NCI-H2081 (cell line): ENCODE measurements at regions not wholly inside any gene's neighbourhood (a gene's known extent, or its start where the extent isn't known, plus 50 kb on each side); places are given as distances from the start of the nearest gene placed in this dataset.

Source experiments
- DNase-seq, 2 experiments: peaks; one replicate each; lab custom pipeline; 2025; lab: John Stamatoyannopoulos, UW

DNA sequence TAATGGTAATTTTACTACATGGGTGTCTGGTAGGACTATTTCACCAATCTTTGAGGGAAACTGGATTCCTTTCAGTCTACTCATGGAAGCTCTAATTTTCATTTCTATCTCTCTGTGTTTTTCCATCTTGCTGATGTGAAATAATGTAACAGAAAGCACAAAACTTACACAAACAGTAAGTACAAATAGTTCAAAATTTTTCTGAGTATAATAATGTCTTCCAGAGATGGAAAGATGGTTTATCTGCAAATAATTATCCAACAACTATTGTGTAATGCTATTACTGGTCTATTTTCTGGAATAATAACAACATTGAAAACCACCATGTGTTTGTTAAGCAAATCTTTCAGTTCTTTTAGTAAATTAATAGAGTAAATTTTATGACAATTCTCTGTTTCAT lies 565.8 kb upstream of the MGMT start:
- DNase-seq: no peak

DNA sequence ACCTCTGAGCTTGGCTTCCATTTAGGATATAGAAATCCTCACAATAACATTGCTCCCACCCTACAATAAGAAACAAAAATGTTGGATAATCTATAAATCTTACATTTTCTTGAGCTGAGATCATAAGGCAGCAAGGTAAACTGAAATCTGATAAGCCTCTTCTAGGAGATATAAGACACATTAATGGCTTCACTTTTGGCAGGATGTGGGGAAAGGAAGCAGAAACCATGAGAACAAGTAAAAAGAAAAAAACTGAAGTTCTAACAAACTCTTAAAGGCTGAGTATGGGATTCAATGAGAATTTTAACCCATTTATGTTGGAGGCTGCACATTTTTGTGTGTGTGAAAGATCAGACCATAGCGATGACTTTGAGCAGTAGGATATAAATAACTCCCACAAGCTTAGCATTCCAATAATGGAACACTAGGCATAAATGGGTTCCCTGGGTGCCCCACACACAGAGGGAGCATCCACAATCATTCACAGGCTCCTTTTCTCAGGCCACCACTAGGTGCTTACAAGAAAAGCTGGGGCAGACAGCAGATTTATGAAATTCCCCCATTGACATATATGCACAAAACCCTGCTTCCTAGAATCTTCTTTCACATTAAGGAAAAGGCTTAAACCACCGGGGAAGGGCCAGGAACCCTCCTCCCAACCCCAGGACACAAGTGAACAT lies 564.9 kb upstream of the MGMT start:
- no peak for DNase-seq

DNA sequence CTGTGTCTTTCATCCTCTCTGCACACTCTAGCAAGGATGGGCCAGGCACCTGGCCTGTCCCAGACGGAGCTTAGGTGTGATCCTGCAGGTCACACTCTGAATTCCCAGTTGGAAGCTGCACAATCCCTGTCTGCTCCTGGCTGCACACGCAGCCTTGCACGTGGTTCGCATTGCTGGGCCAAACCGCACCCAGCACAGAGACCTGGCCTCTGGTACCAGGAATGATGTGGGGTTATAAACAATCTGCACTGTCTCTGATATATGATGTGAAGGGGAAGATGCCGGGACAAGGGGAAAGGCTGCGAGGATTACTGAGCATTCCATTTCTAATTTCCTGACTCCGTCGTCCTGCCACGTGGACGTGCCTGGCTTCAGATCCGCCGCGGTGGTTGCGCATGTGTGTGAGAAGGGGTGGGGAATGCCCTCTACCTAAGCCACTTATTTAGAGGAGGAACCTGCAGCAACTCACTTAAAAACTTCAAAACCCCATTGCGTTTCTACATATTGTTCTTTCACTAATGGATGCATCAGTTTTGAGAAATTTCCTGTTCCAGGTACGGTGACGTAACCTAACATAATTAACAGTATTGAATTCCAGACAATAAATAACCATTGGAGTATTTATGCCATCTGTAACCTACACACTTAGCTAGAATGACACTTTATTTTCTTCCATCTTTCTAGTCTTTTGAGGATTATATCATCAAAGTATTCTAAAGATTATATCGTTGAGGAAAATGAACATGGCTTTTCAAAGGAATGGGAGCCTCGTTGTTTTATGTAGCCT lies 559.7 kb upstream of the MGMT start:
- DNase-seq: no peak

DNA sequence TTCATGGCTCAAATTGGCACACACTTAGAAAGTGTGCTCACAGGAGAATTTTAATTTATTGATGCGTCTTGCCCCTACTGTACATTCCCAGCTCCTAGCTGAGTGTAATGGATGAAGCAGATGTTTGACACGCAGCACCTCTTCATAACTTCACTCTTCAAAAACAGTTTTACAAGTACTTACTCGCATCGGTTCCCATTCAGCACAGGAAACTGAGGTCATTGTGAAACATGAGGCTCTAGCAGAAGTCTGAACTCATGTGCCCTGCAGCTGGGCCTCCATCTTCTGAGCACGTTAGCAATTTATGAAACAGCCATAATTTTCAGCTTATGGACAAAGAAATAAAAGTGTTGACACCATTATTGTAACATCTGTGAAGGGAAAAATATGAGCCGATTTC lies 558.9 kb upstream of the MGMT start:
- DNase-seq: no peak

DNA sequence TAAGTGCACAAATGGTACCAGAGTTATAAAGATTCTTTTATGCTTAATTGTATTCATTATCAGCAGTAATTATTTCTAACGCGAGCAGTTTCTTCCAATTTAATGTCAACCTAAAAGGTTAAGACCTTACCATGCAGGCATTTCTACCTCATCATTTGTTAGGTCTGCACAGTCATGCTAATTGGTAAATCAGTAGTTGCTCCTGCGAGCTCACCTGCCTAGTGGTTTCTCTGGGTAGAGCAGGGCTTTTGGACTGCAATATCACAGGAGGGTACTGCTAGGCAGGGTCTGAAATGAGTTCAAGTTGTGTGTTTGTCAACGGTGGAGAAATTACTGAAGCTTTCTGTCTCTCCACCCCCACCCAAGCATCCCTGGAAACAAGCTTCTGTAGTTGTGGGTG lies 558.5 kb upstream of the MGMT start:
- no peak for DNase-seq

DNA sequence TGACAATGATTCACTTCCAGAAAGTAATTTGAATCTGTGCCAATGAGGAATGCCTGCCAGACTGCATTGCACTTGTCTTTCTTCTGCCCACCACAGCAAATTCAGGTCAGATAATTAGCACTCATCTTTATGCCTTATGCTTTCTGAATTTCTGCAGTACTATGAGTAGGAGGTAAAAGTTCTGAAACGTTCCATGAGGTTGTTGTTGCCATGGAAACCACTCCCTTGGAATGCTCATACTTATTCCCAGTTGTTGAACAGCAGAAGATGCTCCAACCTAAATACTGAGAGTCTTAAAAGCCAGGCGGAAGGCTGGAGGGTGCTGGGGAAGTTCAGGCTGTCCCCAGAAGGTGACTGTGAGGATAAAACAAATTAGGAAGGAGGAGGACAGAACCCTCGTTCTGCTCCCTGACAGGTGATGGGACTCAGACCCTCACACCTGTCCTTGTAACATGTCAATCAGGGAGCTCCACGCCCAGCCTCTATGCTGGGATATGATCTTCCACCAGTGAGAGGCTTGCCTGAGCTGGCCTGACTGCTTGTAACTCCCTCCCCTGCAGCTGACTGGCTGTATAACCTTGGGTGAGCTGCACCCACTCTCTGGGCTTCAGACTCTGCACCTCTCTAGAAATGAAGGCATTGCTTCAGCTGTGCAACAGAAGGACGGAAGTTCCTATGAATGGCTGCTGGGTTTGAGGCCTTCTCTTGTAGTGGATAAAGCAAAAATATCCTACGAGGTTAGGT lies 554.3 kb upstream of the MGMT start:
- DNase-seq: no peak

DNA sequence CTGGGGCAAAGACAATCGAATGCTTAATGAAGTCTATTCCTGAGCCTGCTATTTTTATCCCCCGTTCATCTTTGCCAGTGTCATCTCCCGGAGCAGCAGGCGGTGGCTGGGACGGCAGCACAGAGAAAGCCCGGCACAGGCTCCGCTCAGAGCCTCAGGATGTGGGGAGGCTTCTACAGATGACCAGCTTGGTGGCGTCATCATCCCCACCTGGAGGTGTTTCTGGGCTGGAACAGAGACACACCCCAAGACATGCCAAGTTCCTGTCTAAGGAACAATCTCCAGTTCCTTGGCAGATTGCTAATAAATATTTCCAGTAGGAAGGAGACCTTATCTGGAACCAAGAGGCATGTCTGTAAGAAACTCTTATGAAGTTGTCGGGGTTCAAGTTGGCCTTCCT lies 552.4 kb upstream of the MGMT start:
- DNase-seq: no peak

DNA sequence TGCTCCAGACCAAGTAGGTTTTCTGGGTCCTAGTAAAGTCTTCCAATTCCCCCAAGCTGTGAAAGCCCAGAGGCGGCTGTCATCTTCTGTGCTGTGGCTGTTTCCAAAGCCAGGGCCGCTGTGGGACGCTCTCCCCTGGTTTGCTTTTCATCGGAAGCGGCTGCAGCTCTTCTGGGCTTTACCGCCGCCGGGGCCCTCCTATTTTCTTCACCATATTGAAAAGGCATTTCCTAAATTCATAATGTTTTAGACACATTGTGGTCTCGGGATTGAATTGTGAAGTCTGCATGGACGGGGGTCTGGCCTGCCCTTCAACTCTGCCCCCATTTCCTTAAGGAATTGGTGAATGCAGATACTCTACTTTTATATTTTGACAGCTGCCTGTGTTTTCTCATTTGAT lies 551.4 kb upstream of the MGMT start:
- DNase-seq: no peak

DNA sequence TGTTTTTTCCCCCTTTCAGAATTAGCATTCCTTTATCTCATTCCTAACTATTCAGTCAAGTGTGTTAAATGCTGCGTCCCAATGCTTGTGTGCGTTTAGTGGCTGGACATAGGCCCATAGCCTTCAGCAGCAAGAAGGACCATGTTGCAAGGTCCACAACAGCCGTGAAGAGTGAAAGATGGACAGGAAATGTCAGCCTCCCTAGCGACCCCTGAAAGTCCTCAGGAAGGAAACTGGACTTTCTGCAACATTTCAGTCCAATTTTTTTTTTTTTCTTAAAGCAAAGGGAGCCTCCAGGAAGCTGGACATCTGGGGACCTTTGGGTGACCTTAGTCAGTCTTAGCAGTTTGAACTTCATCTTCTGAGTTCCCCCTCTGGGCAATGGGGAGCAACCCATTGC lies 550.7 kb upstream of the MGMT start:
- DNase-seq: no peak

DNA sequence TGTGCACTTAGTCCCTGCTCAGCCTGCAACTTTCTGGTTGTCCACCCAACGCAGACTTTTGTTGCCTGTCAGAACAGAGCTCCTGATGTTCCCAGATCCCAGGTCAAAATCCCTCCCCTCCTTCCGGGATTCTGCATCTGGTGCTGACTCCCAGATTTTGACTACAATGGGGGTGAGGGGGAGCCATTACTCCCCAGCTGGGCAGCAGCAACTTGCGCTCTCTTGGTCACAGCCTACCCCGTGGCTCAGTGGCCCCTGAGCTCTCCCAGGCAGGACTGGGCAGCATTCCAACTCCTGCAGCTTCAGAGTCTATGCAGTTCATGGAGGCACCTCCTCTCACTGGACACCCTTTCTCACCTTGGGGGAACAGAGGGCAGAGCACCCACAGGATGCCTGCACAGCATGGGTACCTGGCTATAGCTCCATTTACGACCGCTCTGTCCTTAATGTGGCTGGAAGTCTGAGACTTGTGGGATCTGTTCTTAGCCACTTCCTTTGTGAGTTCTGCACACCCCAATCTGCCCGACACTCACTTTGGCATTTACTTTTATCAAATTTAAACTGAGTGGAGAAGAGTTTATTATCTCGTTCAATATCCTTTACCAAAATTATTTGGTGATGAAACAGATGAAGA lies 545.5 kb upstream of the MGMT start:
- DNase-seq: no peak

DNA sequence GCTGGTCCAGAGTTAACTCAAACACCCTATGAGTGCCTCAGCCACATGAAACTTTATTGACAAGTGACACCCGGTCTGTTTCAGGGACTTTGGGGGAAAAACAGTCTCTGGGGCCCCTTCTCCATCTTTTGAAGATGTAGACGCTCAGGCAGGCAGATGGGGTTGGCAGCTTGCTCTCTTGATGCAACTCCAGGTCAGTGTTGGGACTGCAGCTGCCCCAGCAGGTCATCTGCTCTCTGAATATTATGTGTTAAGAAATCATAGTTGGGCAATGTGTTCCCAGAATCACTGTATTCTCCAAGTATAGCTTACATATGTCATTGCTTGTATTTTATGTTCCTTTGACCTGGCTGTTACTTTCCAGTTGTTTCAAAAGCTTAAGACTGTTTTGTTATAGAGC lies 544.9 kb upstream of the MGMT start:
- no peak for DNase-seq

DNA sequence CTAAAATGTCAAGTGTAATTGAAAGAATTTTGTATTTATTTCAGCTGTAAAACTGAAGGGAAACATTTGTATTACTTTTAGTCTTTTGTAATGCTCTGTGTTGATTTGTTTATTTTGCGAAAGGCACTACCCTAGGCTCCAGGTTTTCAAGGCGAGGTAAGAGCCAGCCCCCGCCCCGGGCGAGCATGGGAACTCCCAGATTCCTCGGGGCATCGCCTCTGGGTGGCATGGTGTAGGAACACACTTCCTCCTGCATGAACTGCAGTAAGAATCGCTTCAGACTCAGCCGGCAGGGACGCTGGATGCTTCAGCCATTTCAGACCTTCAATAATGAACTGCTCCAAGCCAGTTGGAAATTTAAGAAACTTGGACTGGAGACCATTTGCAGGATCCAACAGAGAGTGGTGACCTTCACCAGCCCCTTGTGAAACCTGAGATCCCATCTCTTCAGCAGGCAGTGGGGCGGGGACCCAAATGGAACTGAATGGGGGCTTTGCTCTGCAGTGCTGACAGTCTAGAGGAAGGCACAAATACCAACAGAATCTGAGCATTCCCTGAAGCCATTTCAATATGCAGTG lies 544.3 kb upstream of the MGMT start:
- DNase-seq: no peak

DNA sequence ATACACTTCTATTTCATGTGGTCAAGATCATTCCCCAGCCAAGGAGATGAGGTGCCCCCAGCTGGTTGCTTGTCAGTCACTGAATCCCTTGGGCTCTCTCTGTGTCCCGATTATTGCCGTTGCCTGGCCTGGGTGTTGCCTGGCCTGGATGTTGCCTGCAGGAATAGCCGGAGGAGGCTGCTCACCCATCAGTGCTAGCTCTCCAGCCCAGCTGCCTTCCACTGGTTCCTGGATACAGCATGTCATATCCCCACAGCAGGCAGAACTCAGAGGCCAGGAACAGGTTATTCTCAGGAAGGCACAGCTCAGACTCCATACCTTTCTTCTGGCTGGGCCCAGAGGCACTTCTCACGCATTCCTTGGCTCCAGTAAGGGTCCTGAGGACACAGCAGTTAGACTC lies 542.1 kb upstream of the MGMT start:
- DNase-seq: no peak

DNA sequence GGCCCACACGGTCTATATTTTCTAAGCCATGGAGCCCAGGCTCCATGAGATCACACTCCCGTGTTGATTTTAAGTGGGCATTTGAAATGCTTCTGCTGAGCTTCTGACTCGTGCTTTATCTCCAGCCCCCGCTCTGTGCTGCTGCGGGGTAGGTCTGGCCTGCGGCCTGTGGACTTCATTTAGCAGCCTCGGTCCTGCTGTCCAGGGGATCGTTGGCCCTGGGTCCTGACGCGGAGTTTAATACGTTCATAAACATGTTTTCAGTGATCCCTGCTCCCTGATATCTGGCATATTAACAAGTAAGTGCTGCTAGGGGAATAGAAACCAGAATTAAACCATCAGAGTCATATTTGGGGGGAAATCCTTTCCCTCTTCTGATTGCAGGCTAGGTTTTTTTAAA lies 540.3 kb upstream of the MGMT start:
- no peak for DNase-seq

DNA sequence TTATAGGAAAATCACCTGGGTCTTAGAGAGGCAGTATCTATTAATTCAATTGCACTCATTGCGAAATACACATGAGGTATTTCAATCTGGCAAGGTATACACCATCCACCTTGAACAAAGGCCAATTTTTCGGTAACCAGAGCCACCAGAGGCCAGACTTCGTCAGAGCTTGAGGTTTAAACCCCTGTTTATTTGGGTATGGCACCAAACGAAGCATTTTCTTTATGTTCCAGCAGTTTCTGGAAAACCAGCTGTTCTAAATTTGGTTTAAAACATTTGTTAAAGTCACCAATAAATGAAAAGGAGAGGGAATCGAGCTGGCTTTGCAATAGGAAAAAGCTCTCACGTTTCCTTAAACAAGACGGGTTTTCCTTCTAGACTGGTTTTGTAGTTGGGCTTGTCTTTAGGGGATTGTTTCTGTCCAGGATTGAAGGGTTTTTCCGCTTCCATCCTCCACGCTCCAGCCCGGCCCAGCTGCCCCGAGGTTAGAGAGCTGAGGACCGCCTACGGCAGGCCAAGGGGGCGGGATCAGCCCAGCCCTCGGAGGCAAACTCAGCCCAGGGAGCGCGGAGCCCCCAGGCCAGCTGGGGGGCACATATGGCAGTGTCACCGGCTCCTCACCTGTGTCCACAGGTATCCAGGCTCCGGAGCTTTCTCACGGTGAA lies 539.4 kb upstream of the MGMT start:
- no peak for DNase-seq

DNA sequence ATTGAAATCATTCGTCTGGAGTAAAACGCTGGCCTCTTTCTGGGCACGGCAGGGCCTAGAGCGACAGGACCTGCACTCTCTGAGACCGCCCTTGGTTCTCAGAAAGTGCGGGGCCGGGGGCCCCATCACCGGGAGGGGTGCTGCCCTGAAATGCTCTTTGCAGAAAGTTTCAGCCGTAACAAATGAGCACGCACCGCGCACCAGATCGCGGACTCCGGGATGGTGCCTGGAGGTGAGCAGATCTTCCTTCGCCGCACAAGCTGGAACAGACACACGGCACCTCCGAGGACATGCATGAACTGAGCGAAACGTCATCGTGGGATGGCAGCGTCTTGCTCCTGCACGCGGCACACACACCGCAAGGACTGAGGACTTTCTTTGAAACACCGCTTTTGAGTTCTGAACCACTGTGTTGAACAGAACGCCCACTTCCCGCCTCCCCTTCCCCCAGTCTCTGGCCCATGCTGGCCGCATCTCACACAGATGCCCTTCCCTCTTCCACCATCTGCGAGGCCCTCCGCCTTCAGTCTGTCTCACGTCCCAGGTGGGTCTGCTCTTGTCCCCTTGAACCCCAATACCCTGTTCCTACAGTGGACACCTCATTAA lies 538.7 kb upstream of the MGMT start:
- no peak for DNase-seq

DNA sequence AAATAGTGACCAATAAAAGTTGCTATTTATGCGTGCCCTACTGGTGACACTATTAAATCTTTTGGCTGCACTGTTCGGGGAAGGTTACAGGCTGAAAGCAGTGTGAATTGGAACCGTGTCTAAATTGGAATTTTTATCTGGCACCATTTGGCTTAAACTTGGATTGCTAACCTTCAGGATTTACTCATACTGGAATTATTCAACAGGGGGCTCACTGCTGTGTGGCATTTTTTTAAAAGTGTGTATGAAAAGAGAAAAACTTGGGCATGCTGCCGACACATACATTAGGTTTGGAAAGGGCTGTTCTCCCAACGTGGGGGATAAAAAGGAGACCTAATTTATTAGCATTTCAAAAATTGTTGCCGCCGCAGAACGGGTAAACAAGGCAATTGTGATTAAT lies 537.9 kb upstream of the MGMT start:
- no peak for DNase-seq

DNA sequence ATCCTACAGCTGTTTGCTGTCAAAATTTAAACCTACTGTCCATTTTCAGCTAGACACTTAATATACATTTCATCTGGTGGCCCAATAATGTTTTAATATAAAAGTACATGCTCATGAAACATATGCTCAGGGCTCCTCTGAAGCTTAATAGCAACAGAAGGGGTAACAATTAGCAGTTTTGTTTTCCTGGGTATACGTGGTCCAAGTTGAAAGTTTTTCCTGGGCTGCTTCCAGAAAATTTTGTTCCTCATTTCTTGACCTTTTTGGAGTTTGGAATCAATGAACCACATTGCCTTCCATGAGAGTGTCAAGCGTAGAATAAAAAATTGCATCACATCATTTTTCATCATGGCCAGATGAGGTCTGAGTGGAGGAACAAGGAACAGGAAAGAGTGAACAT lies 537.3 kb upstream of the MGMT start:
- no peak for DNase-seq

DNA sequence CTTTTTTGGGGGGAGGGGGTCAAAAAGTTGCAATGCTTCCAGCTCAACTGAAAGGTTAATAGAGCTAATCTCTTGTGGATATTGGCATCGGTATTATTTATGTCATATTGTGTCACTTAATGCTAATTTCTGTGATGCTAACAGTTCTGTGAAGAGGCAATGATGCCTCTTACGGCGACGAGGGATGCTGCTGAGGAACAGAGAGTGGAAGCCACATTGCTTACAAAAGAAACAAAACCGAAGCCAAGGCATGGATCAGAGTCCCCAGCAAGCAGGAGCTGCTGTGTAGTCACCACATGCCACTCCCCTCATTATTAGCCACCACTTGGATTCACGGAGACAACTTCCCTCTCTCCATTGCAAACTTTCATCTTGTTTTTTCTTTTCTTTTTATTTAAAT lies 536.5 kb upstream of the MGMT start:
- no peak for DNase-seq

DNA sequence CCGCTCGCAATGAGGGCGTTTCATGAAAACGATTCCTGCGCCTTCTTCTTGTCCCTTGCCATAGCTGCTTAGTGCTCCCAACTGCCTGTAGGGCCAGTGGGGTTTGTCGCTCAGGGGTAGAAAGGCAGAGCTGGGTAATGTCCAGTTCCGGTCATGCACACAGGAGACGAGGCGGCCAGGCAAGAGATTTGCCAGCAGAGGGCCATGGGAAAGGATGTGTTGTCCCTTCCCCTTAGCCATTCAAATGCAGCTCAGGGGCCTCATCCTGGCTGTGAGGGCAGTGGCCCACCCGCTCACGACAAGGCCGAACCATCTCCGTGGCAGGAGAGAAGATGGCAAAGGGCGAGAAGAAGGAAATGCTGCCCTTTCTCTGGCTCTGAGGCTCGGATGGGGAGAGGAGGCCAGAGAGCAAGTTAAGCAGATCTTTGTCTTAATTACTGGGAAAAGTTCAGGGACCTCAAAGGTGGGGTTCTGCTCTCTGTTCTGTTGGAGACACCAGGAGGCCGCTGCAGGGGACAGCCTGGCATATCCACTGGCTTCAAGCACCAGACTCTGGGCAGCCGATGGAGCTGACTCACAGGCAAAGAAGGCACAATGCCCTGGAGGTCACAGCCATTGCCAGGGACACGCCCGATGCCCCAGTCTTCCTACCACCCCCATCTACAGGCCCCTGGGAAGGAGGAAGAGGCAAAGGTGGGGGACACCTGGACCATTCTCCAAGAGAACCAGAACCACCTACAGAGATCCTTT lies 534.8 kb upstream of the MGMT start:
- no peak for DNase-seq

DNA sequence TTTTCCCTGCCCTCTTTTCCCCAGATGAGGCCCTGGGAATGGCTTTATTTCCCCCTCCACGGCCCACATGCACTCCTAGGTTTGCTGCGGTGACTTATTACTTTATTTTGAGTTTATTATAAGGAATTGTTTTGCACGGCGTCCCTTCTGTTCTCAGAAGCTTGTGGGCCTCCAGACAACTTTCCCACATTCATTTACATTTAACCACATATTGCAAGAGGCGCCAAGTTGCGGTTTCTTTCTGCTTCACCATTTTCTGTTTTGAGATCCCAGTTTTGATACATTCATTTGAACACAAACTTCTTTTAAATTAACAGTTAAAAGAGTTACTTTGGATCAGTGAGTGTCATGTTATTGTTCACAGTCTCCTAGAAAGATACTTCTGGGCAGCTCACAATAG lies 532.5 kb upstream of the MGMT start:
- DNase-seq: no peak
